K562 (cell line): ENCODE measurements at regions not wholly inside any gene's neighbourhood (a gene's known extent, or its start where the extent isn't known, plus 50 kb on each side); places are given as distances from the start of the nearest gene placed in this dataset.

Source experiments
- ATAC-seq: fragments of 200-7000 bp; cut with Tn5 transposase; 3 replicates; pipeline ENCODE4 v1.9.1; 2020; ENCODE audit warnings: moderate library complexity
- BruUV-seq: library from RNA; stranded (reverse); fragments of 400-500 nt; replicated peaks from 2 replicates; lab custom pipeline; 2021; lab: Mats Ljungman, UMichigan
- CTCF ChIA-PET: fragments of 300-600 bp; formaldehyde crosslinking; extraction: SDS; loops from one replicate; lab custom pipeline; 2021; ENCODE audit warnings: low intra/inter-chr PET ratio; lab: Yijun Ruan, JAX
- POLR2A ChIA-PET: fragments of 300-600, 350-650 bp; sonication (Branson Sonifier 250); formaldehyde crosslinking; extraction: SDS; loops from one replicate; lab custom pipeline; 2021; ENCODE audit warnings: antibody characterized with exemption, inconsistent platforms; lab: Yijun Ruan, JAX
- DNase-seq, 4 experiments: peaks; one replicate each; pipeline versions ENCODE4 v3.0.0 to v3.0.0-alpha.2; 2011 to 2018; ENCODE audit warnings: low spot score in 3 of 4, mixed read lengths in 3 of 4; ENCODE audit errors: extremely low read depth in 1 of 4
- FAIRE-seq: peaks from 2 replicates; lab custom pipeline; 2011; peaks lifted over from hg19 to GRCh38; lab: Jason Lieb, UNC
- H2AFZ ChIP-seq: 2 replicates; pipeline ENCODE4 v1.6.0; 2011; ENCODE audit warnings: low read depth, low read length, control low read depth, inconsistent platforms
- H3K27ac ChIP-seq: fragments of 200-600 bp; 3 replicates; pipeline ENCODE4 v1.8.0; 2011; ENCODE audit warnings: low read depth, mild to moderate bottlenecking, control low read depth, inconsistent platforms, low read length, moderate library complexity, mixed read lengths; ENCODE audit errors: extremely low read depth
- H3K27me3 ChIP-seq, 2 experiments: fragments of 300-600 bp in 1 of 2; 2 replicates in 1 of 2; 3 replicates in 1 of 2; pipeline versions ENCODE4 v1.6.0 to v1.8.0; 2011; ENCODE audit warnings: inconsistent platforms in 2 of 2, low read length in 2 of 2, mild to moderate bottlenecking in 1 of 2, mixed read lengths in 1 of 2, moderate library complexity in 1 of 2; ENCODE audit not compliant: control insufficient read depth in 2 of 2, insufficient read depth in 2 of 2
- H3K36me3 ChIP-seq: fragments of 300-600 bp; 3 replicates; pipeline ENCODE4 v1.8.0; 2011; ENCODE audit warnings: mild to moderate bottlenecking, low read length, inconsistent platforms; ENCODE audit not compliant: control insufficient read depth, insufficient read depth
- H3K4me1 ChIP-seq, 2 experiments: fragments of 200-600 bp in 1 of 2; replicated peaks in 1 of 2; 2 replicates in 1 of 2; 3 replicates in 1 of 2; pipeline versions ENCODE4 v1.5.1 to v1.8.0; 2011; ENCODE audit warnings: inconsistent platforms in 2 of 2, low read length in 2 of 2, mild to moderate bottlenecking in 1 of 2, mixed read lengths in 1 of 2, moderate library complexity in 1 of 2; ENCODE audit not compliant: control insufficient read depth in 2 of 2, insufficient read depth in 2 of 2
- H3K4me2 ChIP-seq: 2 replicates; pipeline ENCODE4 v1.6.1; 2011; ENCODE audit warnings: low read length, control low read depth, inconsistent platforms, mixed read lengths; ENCODE audit not compliant: insufficient read depth
- H3K4me3 ChIP-seq: fragments of 200-600 bp; sonication (generic), shearing (Covaris generic); 2 replicates; pipeline ENCODE4 v1.5.1; 2016; ENCODE audit warnings: control low read depth, inconsistent platforms
- H3K79me2 ChIP-seq: fragments of 200-600 bp; 3 replicates; pipeline ENCODE4 v1.8.0; 2011; ENCODE audit warnings: low read length, inconsistent platforms; ENCODE audit not compliant: control insufficient read depth, insufficient read depth
- H3K9ac ChIP-seq, 2 experiments: 2 replicates each; pipeline versions ENCODE4 v1.6.0 to v1.6.1; 2011; ENCODE audit warnings: low read depth in 2 of 2, low read length in 2 of 2, control low read depth in 1 of 2, inconsistent platforms in 1 of 2, mild to moderate bottlenecking in 1 of 2, mixed read lengths in 1 of 2; ENCODE audit not compliant: insufficient read depth in 1 of 2
- H3K9me1 ChIP-seq: one replicate; pipeline ENCODE4 v1.6.0; 2011; ENCODE audit warnings: inconsistent platforms, mild to moderate bottlenecking, low read length, moderate library complexity; ENCODE audit not compliant: control insufficient read depth, insufficient read depth
- H3K9me3 ChIP-seq: replicated peaks from 2 replicates; pipeline ENCODE4 v1.5.1; 2011; ENCODE audit warnings: low read depth, low read length, inconsistent platforms; ENCODE audit not compliant: control insufficient read depth, insufficient read depth
- H4K20me1 ChIP-seq: replicated peaks from 2 replicates; pipeline ENCODE4 v1.6.1; 2011; ENCODE audit warnings: low read length, inconsistent platforms, mixed read lengths; ENCODE audit not compliant: control insufficient read depth, insufficient read depth
- ETV6 ChIP-seq, 3 experiments: fragments of 150-350 bp in 1 of 3; sonication (generic) in 1 of 3; formaldehyde crosslinking in 1 of 3; IDR thresholded peaks; 2 replicates each; pipeline versions ENCODE4 v1.6.1 to v1.8.0; 2014 to 2022; ENCODE audit warnings: borderline replicate concordance in 2 of 3, low read depth in 2 of 3, antibody characterized with exemption in 1 of 3, low read length in 1 of 3, mild to moderate bottlenecking in 1 of 3, missing genetic modification reagents in 1 of 3
- HCFC1 ChIP-seq: IDR thresholded peaks from 2 replicates; pipeline ENCODE4 v1.6.1; 2012; ENCODE audit warnings: low read depth, low read length, improper control_type of control experiment
- HSF4 ChIP-seq: fragments of 250-450 bp; sonication (Bioruptor Pico); IDR thresholded peaks from 2 replicates; pipeline ENCODE4 v2.1.2; 2022; ENCODE audit warnings: mild to moderate bottlenecking, moderate library complexity, borderline replicate concordance
- KAT8 ChIP-seq: fragments of 450-650 bp; IDR thresholded peaks from 2 replicates; pipeline ENCODE4 v1.6.1; 2016; ENCODE audit warnings: low read depth, mild to moderate bottlenecking
- MCM3 ChIP-seq: fragments of 450-650 bp; IDR thresholded peaks from 2 replicates; pipeline ENCODE4 v1.6.1; 2016
- NCOA1 ChIP-seq: fragments of 450-650 bp; IDR thresholded peaks from 2 replicates; pipeline ENCODE4 v1.6.1; 2016; ENCODE audit warnings: low read depth
- NKRF ChIP-seq: fragments of 450-650 bp; IDR thresholded peaks from 2 replicates; pipeline ENCODE4 v1.6.1; 2016; ENCODE audit warnings: borderline replicate concordance
- PATZ1 ChIP-seq: fragments of 250-450 bp; sonication (Bioruptor Pico); IDR thresholded peaks from 2 replicates; pipeline ENCODE4 v1.5.0; 2020; ENCODE audit warnings: mild to moderate bottlenecking, borderline replicate concordance
- PHB2 ChIP-seq: fragments of 450-650 bp; IDR thresholded peaks from 2 replicates; pipeline ENCODE4 v1.6.1; 2017; ENCODE audit warnings: low read depth
- SMAD2 ChIP-seq: fragments of 150-350 bp; IDR thresholded peaks from 2 replicates; pipeline ENCODE4 v1.6.1; 2014; ENCODE audit warnings: low read depth, mild to moderate bottlenecking, low read length
- ZKSCAN1 ChIP-seq: fragments of 150-350 bp; IDR thresholded peaks from 2 replicates; pipeline ENCODE4 v1.6.1; 2016; ENCODE audit warnings: low read depth, low read length
- ZNF316 ChIP-seq: fragments of 450-650 bp; IDR thresholded peaks from 2 replicates; pipeline ENCODE4 v1.6.1; 2016
- ZNF384 ChIP-seq: IDR thresholded peaks from 2 replicates; pipeline ENCODE4 v1.6.1; 2012; ENCODE audit warnings: low read depth, low read length, improper control_type of control experiment
- ZNF511 ChIP-seq: sonication (generic); formaldehyde crosslinking; IDR thresholded peaks from 2 replicates; pipeline ENCODE4 v1.8.0; 2022; ENCODE audit warnings: mild to moderate bottlenecking, missing genetic modification reagents
- ZNF561 ChIP-seq: fragments of 450-650 bp; formaldehyde crosslinking; conservative IDR thresholded peaks from 2 replicates; pipeline ENCODE4 v1.4.0; 2020; ENCODE audit warnings: mild to moderate bottlenecking, moderate library complexity
- WGBS: fragments of 100-300 bp; shearing (Covaris generic); methylation state at CpG from one replicate; pipeline ENCODE4 v1.1.6; 2016; ENCODE audit warnings: low coverage, mixed read lengths; ENCODE audit not compliant: insufficient coverage; ENCODE audit errors: missing lambda C conversion rate; 5-methylcytosine and 5-hydroxymethylcytosine counted together
- in situ Hi-C: fragments of 300-500 bp; cut with MboI; formaldehyde crosslinking; loops from 4 replicates; pipeline ENCODE4 v1.15.0; 2018; ENCODE audit warnings: inconsistent platforms, mixed read lengths
- intact Hi-C: fragments of 100-400 bp; cut with micrococcal nuclease; formaldehyde crosslinking; loops from 2 replicates; pipeline ENCODE4 v1.14.2; 2022

- H4K20me1 ChIP-seq: no peaks in the 10 kb centered on the region
- CTCF ChIA-PET: no interaction called here
- intact Hi-C loops (loop anchor here (2.0 kb wide), 1 partner anchor 711 kb away; no protein-coding TSS in a partner anchor), in situ Hi-C loops (no loop called here)
- H3K9ac ChIP-seq: no peak overlapping the region
- ATAC-seq (no peak), FAIRE-seq (no peak), DNase-seq (no peak)
- H3K4me1 ChIP-seq: no peaks in the 10 kb centered on the region
- BruUV-seq: no TSS peak
- H3K9me1 ChIP-seq: no peaks in the 10 kb centered on the region
- no peak overlapping the region for H3K4me2 ChIP-seq
- H3K79me2 ChIP-seq: no peaks in the 10 kb centered on the region
- no peak overlapping the region for H2AFZ ChIP-seq
- POLR2A ChIA-PET: interaction anchor here (0.6 to 1.1 kb wide), 3 partner anchors 14 to 504 kb away, joined by 3 read pairs; no protein-coding TSS in a partner anchor
- H3K27me3 ChIP-seq: peaks cover 9 to 32% of the 10 kb centered on the region in 2 experiments
- WGBS: 0% methylated on average over 6 of the region's 6 CpGs
- no peak overlapping the region for H3K27ac ChIP-seq
- TF ChIP-seq ZNF511: no peak
- no peak for TF ChIP-seq ZKSCAN1
- TF ChIP-seq KAT8: no peak
- no peak for TF ChIP-seq NCOA1
- no peak for TF ChIP-seq HCFC1
- no peak for TF ChIP-seq ZNF384
- no peak for TF ChIP-seq HSF4 (CRISPR knock-in tag)
- no peak for TF ChIP-seq ZNF316
- TF ChIP-seq MCM3: no peak
- TF ChIP-seq ETV6 (IDR thresholded peaks at IDR 0.05; ENCODE audit: borderline replicate concordance in 1 of 2, low read depth in 2 of 2, low read length in 1 of 2): no peak
- no peak for TF ChIP-seq ETV6 (CRISPR knock-in tag; IDR thresholded peaks at IDR 0.05; ENCODE audit: borderline replicate concordance)
- no peak for TF ChIP-seq NKRF
- TF ChIP-seq SMAD2: no peak
- no peak for TF ChIP-seq PHB2
- no peak for TF ChIP-seq PATZ1 (CRISPR knock-in tag)
- TF ChIP-seq ZNF561 (CRISPR knock-in tag): no peak
- no peak overlapping the region for H3K4me3 ChIP-seq
- no peaks in the 10 kb centered on the region for H3K36me3 ChIP-seq
- H3K9me3 ChIP-seq: no peaks in the 10 kb centered on the region
Observed at GRCh38 chr15:95293456-95294031, 1037.0 kb upstream of the NR2F2 start.
